Esophagus squamous epithelium (tissue), 4 donors: ENCODE measurements at regions not wholly inside any gene's neighbourhood (a gene's known extent, or its start where the extent isn't known, plus 50 kb on each side); places are given as distances from the start of the nearest gene placed in this dataset.

ENCODE experiments used
- CTCF ChIP-seq, 6 experiments: fragments of 450-650 bp in 4 of 6; fragments of 200-600 bp in 2 of 6; sonication (generic) in 2 of 6; IDR thresholded peaks; one replicate each; pipeline ENCODE4 v1.5.1; 2016 to 2019; ENCODE audit warnings: antibody characterized with exemption in 6 of 6, mild to moderate bottlenecking in 4 of 6, moderate library complexity in 4 of 6
- POLR2A ChIP-seq, 4 donors: fragments of 450-650 bp; IDR thresholded peaks; one replicate each; pipeline ENCODE4 v1.6.1; 2017; ENCODE audit warnings: antibody characterized with exemption in 4 of 4, mild to moderate bottlenecking in 4 of 4, moderate library complexity in 3 of 4

- no peak for TF ChIP-seq CTCF (IDR thresholded peaks at IDR 0.05)
- no peak for TF ChIP-seq POLR2A (IDR thresholded peaks at IDR 0.05)
These were observed 194.7 kb downstream of the OR4A47 start for GRCh38 chr11:48683226-48683720.
